Inferior parietal cortex (tissue), 1 donor: ENCODE measurements at regions not wholly inside any gene's neighbourhood (a gene's known extent, or its start where the extent isn't known, plus 50 kb on each side); places are given as distances from the start of the nearest gene placed in this dataset.
A peak's percentile ranks its signal among the peaks of the same experiment; 100 is the strongest.
"Not testable (repeated sequence)": the region's sequence is repeated elsewhere in the genome, so short reads cannot be mapped to it uniquely, and the experiment has no call there.

Experiments
- DNase-seq: peaks from one replicate; pipeline ENCODE4 v3.0.0-alpha.2; 2016; ENCODE audit errors: extremely low spot score

- not testable (repeated sequence) for DNase-seq
Measured at GRCh38 chr6:27052082-27052730, 195.3 kb upstream of the PRSS16 start.

GRCh38 chr6:27052731-27053082, 194.8 kb upstream of the PRSS16 start:
- no peak for DNase-seq

GRCh38 chr6:27053738-27054137, 193.8 kb upstream of the PRSS16 start:
- no peak for DNase-seq

- no peak for DNase-seq
Measured at GRCh38 chr6:27056615-27057014, 190.9 kb upstream of the PRSS16 start.

- DNase-seq: no peak
Measured at GRCh38 chr6:27059621-27060425, 187.7 kb upstream of the PRSS16 start.

GRCh38 chr6:27061235-27061993, 186.1 kb upstream of the PRSS16 start:
- no peak for DNase-seq

- no peak for DNase-seq
Measured at GRCh38 chr6:27062755-27063154, 184.7 kb upstream of the PRSS16 start.

GRCh38 chr6:27065183-27065582, 182.3 kb upstream of the PRSS16 start:
- DNase-seq: no peak

- no peak for DNase-seq
Measured at GRCh38 chr6:27066381-27066780, 181.1 kb upstream of the PRSS16 start.

- DNase-seq: peak; percentile 8
Measured at GRCh38 chr6:27066802-27067201, 180.7 kb upstream of the PRSS16 start.

GRCh38 chr6:27073441-27073840, 174.1 kb upstream of the PRSS16 start:
- DNase-seq: no peak

GRCh38 chr6:27076116-27076515, 171.4 kb upstream of the PRSS16 start:
- DNase-seq: no peak

- peak; percentile 89 for DNase-seq
Measured at GRCh38 chr6:27078734-27079357, 168.7 kb upstream of the PRSS16 start.

GRCh38 chr6:27081188-27081587, 166.3 kb upstream of the PRSS16 start:
- DNase-seq: no peak

GRCh38 chr6:27081931-27082330, 165.6 kb upstream of the PRSS16 start:
- no peak for DNase-seq

- no peak for DNase-seq
Measured at GRCh38 chr6:27088068-27088467, 159.4 kb upstream of the PRSS16 start.

- DNase-seq: peak; percentile 44
Measured at GRCh38 chr6:27091661-27092315, 155.7 kb upstream of the PRSS16 start.

- DNase-seq: no peak
Measured at GRCh38 chr6:27092316-27092692, 155.2 kb upstream of the PRSS16 start.

GRCh38 chr6:27095914-27096313, 151.6 kb upstream of the PRSS16 start:
- DNase-seq: no peak

GRCh38 chr6:27096834-27097511, 150.5 kb upstream of the PRSS16 start:
- DNase-seq: peak; percentile 4

GRCh38 chr6:27098956-27099355, 148.5 kb upstream of the PRSS16 start:
- no peak for DNase-seq
